ENCODE measurements at regions not wholly inside any gene's neighbourhood (a gene's known extent, or its start where the extent isn't known, plus 50 kb on each side); places are given as distances from the start of the nearest gene placed in this dataset.

- no peak for TF ChIP-seq CTCF (IDR thresholded peaks at IDR 0.05)
- TF ChIP-seq POLR2A (IDR thresholded peaks at IDR 0.05), result no peak
Measured at GRCh38 chr16:85265810-85266209, 153.5 kb upstream of the CIBAR2 start.

All from lower leg skin (tissue), 3 donors.